ENCODE measurements at regions not wholly inside any gene's neighbourhood (a gene's known extent, or its start where the extent isn't known, plus 50 kb on each side); places are given as distances from the start of the nearest gene placed in this dataset.

GRCh38 chr5:135085936-135086725 lies 52.1 kb upstream of the PITX1 start:
- no peak for DNase-seq

GRCh38 chr5:135085133-135085935 lies 51.3 kb upstream of the PITX1 start:
- DNase-seq = no peak

All from stimulated activated CD4-positive, alpha-beta T cell treated with anti-CD3 and anti-CD28 coated beads, Interleukin-4, amount 100 ng/mL, for 1 hour (primary cell).